Transverse colon (tissue), 3 donors: ENCODE measurements at regions not wholly inside any gene's neighbourhood (a gene's known extent, or its start where the extent isn't known, plus 50 kb on each side); places are given as distances from the start of the nearest gene placed in this dataset.

ENCODE experiments used
- EP300 ChIP-seq: sonication (generic); formaldehyde crosslinking; IDR thresholded peaks from one replicate; pipeline ENCODE4 v1.6.1; 2017; ENCODE audit warnings: antibody characterized with exemption, low read depth
- POLR2A ChIP-seq: fragments of 450-650 bp; IDR thresholded peaks from one replicate; pipeline ENCODE4 v1.6.1; 2016; ENCODE audit warnings: antibody characterized with exemption, mild to moderate bottlenecking, moderate library complexity
- TF ChIP-seq, protein P1 (sequence below), 5 experiments: fragments of 200-600 bp in 3 of 5; fragments of 450-650 bp in 2 of 5; sonication (generic) in 3 of 5; IDR thresholded peaks; 1 replicate in 2 of 5; 2 replicates in 3 of 5; pipeline ENCODE4 v1.5.1; 2016 to 2017; ENCODE audit warnings: antibody characterized with exemption in 5 of 5, inconsistent platforms in 3 of 5, mild to moderate bottlenecking in 2 of 5, moderate library complexity in 1 of 5

- TF ChIP-seq, protein P1, sequence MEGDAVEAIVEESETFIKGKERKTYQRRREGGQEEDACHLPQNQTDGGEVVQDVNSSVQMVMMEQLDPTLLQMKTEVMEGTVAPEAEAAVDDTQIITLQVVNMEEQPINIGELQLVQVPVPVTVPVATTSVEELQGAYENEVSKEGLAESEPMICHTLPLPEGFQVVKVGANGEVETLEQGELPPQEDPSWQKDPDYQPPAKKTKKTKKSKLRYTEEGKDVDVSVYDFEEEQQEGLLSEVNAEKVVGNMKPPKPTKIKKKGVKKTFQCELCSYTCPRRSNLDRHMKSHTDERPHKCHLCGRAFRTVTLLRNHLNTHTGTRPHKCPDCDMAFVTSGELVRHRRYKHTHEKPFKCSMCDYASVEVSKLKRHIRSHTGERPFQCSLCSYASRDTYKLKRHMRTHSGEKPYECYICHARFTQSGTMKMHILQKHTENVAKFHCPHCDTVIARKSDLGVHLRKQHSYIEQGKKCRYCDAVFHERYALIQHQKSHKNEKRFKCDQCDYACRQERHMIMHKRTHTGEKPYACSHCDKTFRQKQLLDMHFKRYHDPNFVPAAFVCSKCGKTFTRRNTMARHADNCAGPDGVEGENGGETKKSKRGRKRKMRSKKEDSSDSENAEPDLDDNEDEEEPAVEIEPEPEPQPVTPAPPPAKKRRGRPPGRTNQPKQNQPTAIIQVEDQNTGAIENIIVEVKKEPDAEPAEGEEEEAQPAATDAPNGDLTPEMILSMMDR (IDR thresholded peaks at IDR 0.05) = no peak
- TF ChIP-seq EP300 (no peak), POLR2A (peak; percentile 14)
Observed at GRCh38 chr7:33733870-33734650, 171.3 kb upstream of the BMPER start.
